K562 (cell line): ENCODE measurements at regions not wholly inside any gene's neighbourhood (a gene's known extent, or its start where the extent isn't known, plus 50 kb on each side); places are given as distances from the start of the nearest gene placed in this dataset.

Experiments
- ATAC-seq: fragments of 200-7000 bp; cut with Tn5 transposase; 3 replicates; pipeline ENCODE4 v1.9.1; 2020; ENCODE audit warnings: moderate library complexity
- BruUV-seq: library from RNA; stranded (reverse); fragments of 400-500 nt; replicated peaks from 2 replicates; lab custom pipeline; 2021; lab: Mats Ljungman, UMichigan
- CTCF ChIA-PET: fragments of 300-600 bp; formaldehyde crosslinking; extraction: SDS; loops from one replicate; lab custom pipeline; 2021; ENCODE audit warnings: low intra/inter-chr PET ratio; lab: Yijun Ruan, JAX
- POLR2A ChIA-PET: fragments of 300-600, 350-650 bp; sonication (Branson Sonifier 250); formaldehyde crosslinking; extraction: SDS; loops from one replicate; lab custom pipeline; 2021; ENCODE audit warnings: antibody characterized with exemption, inconsistent platforms; lab: Yijun Ruan, JAX
- DNase-seq, 4 experiments: peaks; one replicate each; pipeline versions ENCODE4 v3.0.0 to v3.0.0-alpha.2; 2011 to 2018; ENCODE audit warnings: low spot score in 3 of 4, mixed read lengths in 3 of 4; ENCODE audit errors: extremely low read depth in 1 of 4
- FAIRE-seq: peaks from 2 replicates; lab custom pipeline; 2011; peaks lifted over from hg19 to GRCh38; lab: Jason Lieb, UNC
- H2AFZ ChIP-seq: 2 replicates; pipeline ENCODE4 v1.6.0; 2011; ENCODE audit warnings: low read depth, low read length, control low read depth, inconsistent platforms
- H3K27ac ChIP-seq: fragments of 200-600 bp; 3 replicates; pipeline ENCODE4 v1.8.0; 2011; ENCODE audit warnings: low read depth, mild to moderate bottlenecking, control low read depth, inconsistent platforms, low read length, moderate library complexity, mixed read lengths; ENCODE audit errors: extremely low read depth
- H3K27me3 ChIP-seq, 2 experiments: fragments of 300-600 bp in 1 of 2; 2 replicates in 1 of 2; 3 replicates in 1 of 2; pipeline versions ENCODE4 v1.6.0 to v1.8.0; 2011; ENCODE audit warnings: inconsistent platforms in 2 of 2, low read length in 2 of 2, mild to moderate bottlenecking in 1 of 2, mixed read lengths in 1 of 2, moderate library complexity in 1 of 2; ENCODE audit not compliant: control insufficient read depth in 2 of 2, insufficient read depth in 2 of 2
- H3K36me3 ChIP-seq: fragments of 300-600 bp; 3 replicates; pipeline ENCODE4 v1.8.0; 2011; ENCODE audit warnings: mild to moderate bottlenecking, low read length, inconsistent platforms; ENCODE audit not compliant: control insufficient read depth, insufficient read depth
- H3K4me1 ChIP-seq, 2 experiments: fragments of 200-600 bp in 1 of 2; replicated peaks in 1 of 2; 2 replicates in 1 of 2; 3 replicates in 1 of 2; pipeline versions ENCODE4 v1.5.1 to v1.8.0; 2011; ENCODE audit warnings: inconsistent platforms in 2 of 2, low read length in 2 of 2, mild to moderate bottlenecking in 1 of 2, mixed read lengths in 1 of 2, moderate library complexity in 1 of 2; ENCODE audit not compliant: control insufficient read depth in 2 of 2, insufficient read depth in 2 of 2
- H3K4me2 ChIP-seq: 2 replicates; pipeline ENCODE4 v1.6.1; 2011; ENCODE audit warnings: low read length, control low read depth, inconsistent platforms, mixed read lengths; ENCODE audit not compliant: insufficient read depth
- H3K4me3 ChIP-seq: fragments of 200-600 bp; sonication (generic), shearing (Covaris generic); 2 replicates; pipeline ENCODE4 v1.5.1; 2016; ENCODE audit warnings: control low read depth, inconsistent platforms
- H3K79me2 ChIP-seq: fragments of 200-600 bp; 3 replicates; pipeline ENCODE4 v1.8.0; 2011; ENCODE audit warnings: low read length, inconsistent platforms; ENCODE audit not compliant: control insufficient read depth, insufficient read depth
- H3K9ac ChIP-seq, 2 experiments: 2 replicates each; pipeline versions ENCODE4 v1.6.0 to v1.6.1; 2011; ENCODE audit warnings: low read depth in 2 of 2, low read length in 2 of 2, control low read depth in 1 of 2, inconsistent platforms in 1 of 2, mild to moderate bottlenecking in 1 of 2, mixed read lengths in 1 of 2; ENCODE audit not compliant: insufficient read depth in 1 of 2
- H3K9me1 ChIP-seq: one replicate; pipeline ENCODE4 v1.6.0; 2011; ENCODE audit warnings: inconsistent platforms, mild to moderate bottlenecking, low read length, moderate library complexity; ENCODE audit not compliant: control insufficient read depth, insufficient read depth
- H3K9me3 ChIP-seq: replicated peaks from 2 replicates; pipeline ENCODE4 v1.5.1; 2011; ENCODE audit warnings: low read depth, low read length, inconsistent platforms; ENCODE audit not compliant: control insufficient read depth, insufficient read depth
- H4K20me1 ChIP-seq: replicated peaks from 2 replicates; pipeline ENCODE4 v1.6.1; 2011; ENCODE audit warnings: low read length, inconsistent platforms, mixed read lengths; ENCODE audit not compliant: control insufficient read depth, insufficient read depth
- ESRRB ChIP-seq: fragments of 250-450 bp; sonication (Bioruptor Pico); IDR thresholded peaks from 2 replicates; pipeline ENCODE4 v1.5.0; 2020; ENCODE audit warnings: mild to moderate bottlenecking, moderate library complexity, borderline replicate concordance
- FOXP4 ChIP-seq: sonication (generic); formaldehyde crosslinking; IDR thresholded peaks from 2 replicates; pipeline ENCODE4 v1.8.0; 2022; ENCODE audit warnings: mild to moderate bottlenecking, missing genetic modification reagents, borderline replicate concordance
- IRF1 ChIP-seq: sonication (generic); formaldehyde crosslinking; IDR thresholded peaks from 2 replicates; pipeline ENCODE4 v1.8.0; 2022; ENCODE audit warnings: missing genetic modification reagents, mild to moderate bottlenecking, borderline replicate concordance
- MCM3 ChIP-seq: fragments of 450-650 bp; IDR thresholded peaks from 2 replicates; pipeline ENCODE4 v1.6.1; 2016
- MYBL2 ChIP-seq, 2 experiments: fragments of 450-650 bp in 1 of 2; sonication (generic) in 1 of 2; formaldehyde crosslinking in 1 of 2; IDR thresholded peaks; 2 replicates each; pipeline versions ENCODE4 v1.6.1 to v1.8.1; 2017 to 2022; ENCODE audit warnings: borderline replicate concordance in 1 of 2, inconsistent platforms in 1 of 2, low read depth in 1 of 2, mild to moderate bottlenecking in 1 of 2, missing genetic modification reagents in 1 of 2, moderate library complexity in 1 of 2
- OTX1 ChIP-seq: fragments of 450-650 bp; formaldehyde crosslinking; IDR thresholded peaks from 2 replicates; pipeline ENCODE4 v1.4.0; 2022; ENCODE audit warnings: mild to moderate bottlenecking
- POLR2G ChIP-seq: fragments of 200-400 bp; formaldehyde crosslinking; IDR thresholded peaks from 2 replicates; pipeline ENCODE4 v1.6.1; 2017; ENCODE audit warnings: low read depth, mild to moderate bottlenecking, antibody characterized with exemption, low read length, moderate library complexity
- TAF15 ChIP-seq: fragments of 200-400 bp; formaldehyde crosslinking; IDR thresholded peaks from 2 replicates; pipeline ENCODE4 v1.6.1; 2017; ENCODE audit warnings: mild to moderate bottlenecking, low read depth, low read length, moderate library complexity
- ZNF184 ChIP-seq: sonication (generic); formaldehyde crosslinking; IDR thresholded peaks from 2 replicates; pipeline ENCODE4 v1.5.0; 2020; ENCODE audit warnings: missing genetic modification reagents
- WGBS: fragments of 100-300 bp; shearing (Covaris generic); methylation state at CpG from one replicate; pipeline ENCODE4 v1.1.6; 2016; ENCODE audit warnings: low coverage, mixed read lengths; ENCODE audit not compliant: insufficient coverage; ENCODE audit errors: missing lambda C conversion rate; 5-methylcytosine and 5-hydroxymethylcytosine counted together
- in situ Hi-C: fragments of 300-500 bp; cut with MboI; formaldehyde crosslinking; loops from 4 replicates; pipeline ENCODE4 v1.15.0; 2018; ENCODE audit warnings: inconsistent platforms, mixed read lengths
- intact Hi-C: fragments of 100-400 bp; cut with micrococcal nuclease; formaldehyde crosslinking; loops from 2 replicates; pipeline ENCODE4 v1.14.2; 2022
- TF ChIP-seq, protein P1 (sequence below): IDR thresholded peaks from 3 replicates; pipeline ENCODE4 v1.6.1; 2011; ENCODE audit warnings: borderline replicate concordance, mild to moderate bottlenecking; ENCODE audit not compliant: insufficient read length, insufficient read depth
- TF ChIP-seq, protein P2 (sequence below): fragments of 250-450 bp; sonication (Bioruptor Pico); IDR thresholded peaks from 2 replicates; pipeline ENCODE4 v1.4.0; 2020

DNA sequence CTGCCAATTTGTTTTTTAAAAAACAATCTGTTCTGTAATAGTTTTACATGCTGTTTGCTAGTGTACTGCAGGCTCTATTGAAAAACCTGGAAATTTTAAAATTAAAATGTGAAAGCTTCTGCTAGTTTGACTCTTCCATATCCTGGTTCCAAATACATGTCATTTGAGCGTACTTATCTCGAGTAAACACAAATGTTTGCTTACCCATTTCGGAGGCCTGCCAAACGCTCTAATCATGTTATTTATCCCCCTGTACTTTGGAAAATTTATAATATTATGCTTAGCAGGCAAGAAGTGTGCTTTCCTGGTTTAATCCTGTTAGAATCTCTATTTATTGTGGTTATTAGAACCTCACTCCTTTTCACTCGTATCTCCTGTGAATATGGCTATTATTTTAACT lies 476.8 kb upstream of the CYLC2 start:
- H3K27me3 ChIP-seq = no peaks in the 10 kb centered on the region
- FAIRE-seq (no peak), ATAC-seq (no peak), DNase-seq (no peak)
- no peak overlapping the region for H3K4me2 ChIP-seq
- TF ChIP-seq MCM3 (no peak), TAF15 (no peak), IRF1 (CRISPR knock-in tag) (no peak)
- TF ChIP-seq, protein P1, sequence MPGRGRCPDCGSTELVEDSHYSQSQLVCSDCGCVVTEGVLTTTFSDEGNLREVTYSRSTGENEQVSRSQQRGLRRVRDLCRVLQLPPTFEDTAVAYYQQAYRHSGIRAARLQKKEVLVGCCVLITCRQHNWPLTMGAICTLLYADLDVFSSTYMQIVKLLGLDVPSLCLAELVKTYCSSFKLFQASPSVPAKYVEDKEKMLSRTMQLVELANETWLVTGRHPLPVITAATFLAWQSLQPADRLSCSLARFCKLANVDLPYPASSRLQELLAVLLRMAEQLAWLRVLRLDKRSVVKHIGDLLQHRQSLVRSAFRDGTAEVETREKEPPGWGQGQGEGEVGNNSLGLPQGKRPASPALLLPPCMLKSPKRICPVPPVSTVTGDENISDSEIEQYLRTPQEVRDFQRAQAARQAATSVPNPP = no peak
- in situ Hi-C loops = no loop called here
- H3K27ac ChIP-seq = no peak overlapping the region
- H3K36me3 ChIP-seq = no peaks in the 10 kb centered on the region
- ChIA-PET CTCF (no interaction called here), POLR2A (interaction anchor here (0.6 kb wide), 1 partner anchor 705 kb away, joined by 4 read pairs; no protein-coding TSS in a partner anchor)
- no peaks in the 10 kb centered on the region for H4K20me1 ChIP-seq
- no peak overlapping the region for H3K9ac ChIP-seq
- intact Hi-C loops = no loop called here
- WGBS = 2% methylated on average over 5 of the region's 5 CpGs
- no TSS peak for BruUV-seq
- H3K4me3 ChIP-seq = no peak overlapping the region
- H2AFZ ChIP-seq = no peak overlapping the region
- no peaks in the 10 kb centered on the region for H3K79me2 ChIP-seq
- no peaks in the 10 kb centered on the region for H3K9me1 ChIP-seq
- H3K4me1 ChIP-seq = no peaks in the 10 kb centered on the region
- no peaks in the 10 kb centered on the region; the same call in 1 of the 2 replicates for H3K9me3 ChIP-seq

GRCh38 chr9:102514541-102514940 lies 480.6 kb upstream of the CYLC2 start:
- Histone ChIP-seq H3K9ac (no peak overlapping the region), H3K4me1 (no peaks in the 10 kb centered on the region), H3K79me2 (no peaks in the 10 kb centered on the region), H3K4me3 (no peak overlapping the region), H3K4me2 (no peak overlapping the region), H2AFZ (no peak overlapping the region), H3K27ac (no peak overlapping the region), H3K9me3 (no peaks in the 10 kb centered on the region; the same call in none of the 2 replicates), H3K36me3 (no peaks in the 10 kb centered on the region), H4K20me1 (no peaks in the 10 kb centered on the region), H3K9me1 (no peaks in the 10 kb centered on the region), H3K27me3 (no peaks in the 10 kb centered on the region)
- FAIRE-seq = no peak
- in situ Hi-C loops (no loop called here), intact Hi-C loops (no loop called here)
- no peak for DNase-seq
- BruUV-seq = no TSS peak
- ChIA-PET CTCF (no interaction called here), POLR2A (no interaction called here)
- WGBS = 3% methylated on average over 9 of the region's 9 CpGs
- ATAC-seq = no peak
- TF ChIP-seq POLR2G (no peak), ESRRB (CRISPR knock-in tag) (no peak), MYBL2 (IDR thresholded peaks at IDR 0.05; ENCODE audit: low read depth) (no peak), MYBL2 (CRISPR knock-in tag; IDR thresholded peaks at IDR 0.05; ENCODE audit: borderline replicate concordance) (no peak), ZNF184 (CRISPR knock-in tag) (no peak), OTX1 (CRISPR knock-in tag) (no peak), FOXP4 (CRISPR knock-in tag) (no peak)
- TF ChIP-seq, protein P2, sequence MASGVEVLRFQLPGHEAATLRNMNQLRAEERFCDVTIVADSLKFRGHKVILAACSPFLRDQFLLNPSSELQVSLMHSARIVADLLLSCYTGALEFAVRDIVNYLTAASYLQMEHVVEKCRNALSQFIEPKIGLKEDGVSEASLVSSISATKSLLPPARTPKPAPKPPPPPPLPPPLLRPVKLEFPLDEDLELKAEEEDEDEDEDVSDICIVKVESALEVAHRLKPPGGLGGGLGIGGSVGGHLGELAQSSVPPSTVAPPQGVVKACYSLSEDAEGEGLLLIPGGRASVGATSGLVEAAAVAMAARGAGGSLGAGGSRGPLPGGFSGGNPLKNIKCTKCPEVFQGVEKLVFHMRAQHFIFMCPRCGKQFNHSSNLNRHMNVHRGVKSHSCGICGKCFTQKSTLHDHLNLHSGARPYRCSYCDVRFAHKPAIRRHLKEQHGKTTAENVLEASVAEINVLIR = no peak
